ENCODE measurements at regions not wholly inside any gene's neighbourhood (a gene's known extent, or its start where the extent isn't known, plus 50 kb on each side); places are given as distances from the start of the nearest gene placed in this dataset.

- no peaks in the 10 kb centered on the region for H3K9me3 ChIP-seq
- H3K27me3 ChIP-seq: no peaks in the 10 kb centered on the region
- WGBS, 2 donors: 46 to 51% methylated on average over 7 of the region's 7 CpGs
- intact Hi-C loops (cut with DNase I; ENCODE audit: low total_unique reads): no loop called here
- DNase-seq: peak; percentile 35
- H3K4me3 ChIP-seq: no peak overlapping the region
- no peak overlapping the region for H3K27ac ChIP-seq
- TF ChIP-seq CTCF (IDR thresholded peaks at IDR 0.05) (no peak), POLR2A (IDR thresholded peaks at IDR 0.05) (no peak)
- peaks cover 19% of the 10 kb centered on the region for H3K4me1 ChIP-seq
- no peaks in the 10 kb centered on the region for H3K36me3 ChIP-seq (ENCODE audit: low read depth, missing control alignments)
These were observed 84.9 kb downstream of the ZNF608 start for GRCh38 chr5:124661317-124662141.

GRCh38 chr5:124660229-124661093 lies 86.0 kb downstream of the ZNF608 start:
- DNase-seq: peak; percentile 24
- Histone ChIP-seq H3K36me3 (ENCODE audit: low read depth, missing control alignments) (no peaks in the 10 kb centered on the region), H3K27ac (no peak overlapping the region), H3K4me3 (no peak overlapping the region), H3K4me1 (peaks cover 25% of the 10 kb centered on the region), H3K27me3 (no peaks in the 10 kb centered on the region), H3K9me3 (no peaks in the 10 kb centered on the region)
- 75 to 96% methylated on average over 6 of the region's 6 CpGs for WGBS, 2 donors
- no peak for TF ChIP-seq CTCF (IDR thresholded peaks at IDR 0.05)
- TF ChIP-seq POLR2A (IDR thresholded peaks at IDR 0.05): no peak
- intact Hi-C loops (cut with DNase I; ENCODE audit: low total_unique reads): no loop called here

- no peak overlapping the region for H3K27ac ChIP-seq
- no peak overlapping the region for H3K4me3 ChIP-seq
- intact Hi-C loops (cut with DNase I; ENCODE audit: low total_unique reads): no loop called here
- H3K4me1 ChIP-seq: peaks cover 29% of the 10 kb centered on the region
- DNase-seq: no peak
- TF ChIP-seq POLR2A (IDR thresholded peaks at IDR 0.05) (no peak), CTCF (IDR thresholded peaks at IDR 0.05) (no peak)
- no peaks in the 10 kb centered on the region for H3K27me3 ChIP-seq
- 73 to 87% methylated on average over 4 of the region's 4 CpGs for WGBS, 2 donors
- no peaks in the 10 kb centered on the region for H3K36me3 ChIP-seq (ENCODE audit: low read depth, missing control alignments)
- no peaks in the 10 kb centered on the region for H3K9me3 ChIP-seq
These were observed 86.6 kb downstream of the ZNF608 start for GRCh38 chr5:124659798-124660197.

- H3K4me1 ChIP-seq: peaks cover 33% of the 10 kb centered on the region
These were observed 87.4 kb downstream of the ZNF608 start for GRCh38 chr5:124658867-124659557.

More at GRCh38 chr5:124658867-124659557, 87.4 kb downstream of the ZNF608 start:
- DNase-seq: no peak
- no peak for TF ChIP-seq POLR2A (IDR thresholded peaks at IDR 0.05)
- no peak for TF ChIP-seq CTCF (IDR thresholded peaks at IDR 0.05)
- no peak overlapping the region for H3K27ac ChIP-seq
- no peaks in the 10 kb centered on the region for H3K9me3 ChIP-seq
- no peak overlapping the region for H3K4me3 ChIP-seq
- intact Hi-C loops (cut with DNase I; ENCODE audit: low total_unique reads): no loop called here
- H3K36me3 ChIP-seq (ENCODE audit: low read depth, missing control alignments): no peaks in the 10 kb centered on the region
- H3K27me3 ChIP-seq: no peaks in the 10 kb centered on the region
- WGBS, 2 donors: 72 to 84% methylated on average over 6 of the region's 6 CpGs
